ENCODE measurements at regions not wholly inside any gene's neighbourhood (a gene's known extent, or its start where the extent isn't known, plus 50 kb on each side); places are given as distances from the start of the nearest gene placed in this dataset.

- TF ChIP-seq EP300 (IDR thresholded peaks at IDR 0.05) (no peak), CTCF (IDR thresholded peaks at IDR 0.05) (no peak)
These were observed 186.9 kb upstream of the NAV2 start for GRCh38 chr11:19525714-19526113.
